ENCODE measurements at regions not wholly inside any gene's neighbourhood (a gene's known extent, or its start where the extent isn't known, plus 50 kb on each side); places are given as distances from the start of the nearest gene placed in this dataset.
A peak's percentile ranks its signal among the peaks of the same experiment; 100 is the strongest.
"Not testable (repeated sequence)": the region's sequence is repeated elsewhere in the genome, so short reads cannot be mapped to it uniquely, and the experiment has no call there.

DNA sequence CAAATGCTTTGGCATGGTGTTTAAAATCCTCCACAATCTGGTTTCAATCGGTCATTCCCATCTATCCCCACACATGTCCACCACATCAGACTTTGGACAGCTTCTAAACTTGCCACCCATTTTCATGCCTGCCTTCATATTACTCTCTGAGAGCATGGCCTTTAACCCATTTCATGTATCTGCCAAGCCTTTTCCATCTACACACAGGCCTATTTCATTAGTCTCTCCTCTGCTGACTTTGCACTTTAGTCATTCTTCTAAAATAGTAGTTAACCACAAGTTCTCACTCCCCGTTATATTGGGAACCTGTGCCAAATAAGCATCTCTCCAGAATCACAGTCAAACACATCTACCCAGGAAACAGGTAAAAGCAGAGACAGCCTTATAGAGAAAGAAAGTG is 142.2 kb downstream of the MZT1 start:
- DNase-seq (ENCODE audit: low read depth), result no peak

DNA sequence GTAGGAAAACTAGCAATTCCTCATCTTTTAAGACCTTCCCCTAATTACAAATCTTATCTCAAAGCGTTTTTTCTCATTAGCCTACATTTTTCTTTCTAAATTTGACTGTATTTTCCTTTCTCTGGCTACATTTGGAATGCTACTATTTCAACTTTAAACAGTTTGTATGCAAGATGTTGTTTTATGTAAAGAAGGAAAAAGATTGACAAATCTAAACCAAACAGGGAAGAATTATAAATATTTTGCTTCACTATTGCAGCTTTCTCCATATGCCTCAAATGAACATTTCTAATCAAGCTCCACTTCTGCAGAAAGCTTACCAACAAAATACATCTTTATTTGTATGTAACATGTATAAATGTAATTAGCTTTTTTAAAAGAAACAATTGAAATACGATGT is 156.2 kb downstream of the MZT1 start:
- no peak for DNase-seq (ENCODE audit: low read depth)

DNA sequence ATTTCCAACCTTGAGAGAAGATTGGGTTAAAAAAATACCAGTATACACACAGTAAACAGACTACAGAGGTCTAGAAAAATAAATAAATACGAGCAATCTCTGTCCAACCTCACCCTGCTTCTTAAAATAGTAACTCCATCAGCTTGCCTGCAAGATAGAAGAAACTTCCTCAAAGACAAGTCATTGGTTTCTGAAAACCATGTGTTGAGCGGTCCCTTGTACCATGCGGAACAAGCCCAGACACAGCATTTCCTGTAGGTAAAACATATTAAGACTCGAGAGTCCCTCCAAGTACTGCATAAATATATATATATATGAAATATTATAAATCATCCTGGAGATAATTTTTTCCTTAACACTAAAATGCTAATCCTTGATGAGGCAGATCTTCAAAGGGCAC is 157.4 kb downstream of the MZT1 start:
- DNase-seq (ENCODE audit: low read depth), result no peak

DNA sequence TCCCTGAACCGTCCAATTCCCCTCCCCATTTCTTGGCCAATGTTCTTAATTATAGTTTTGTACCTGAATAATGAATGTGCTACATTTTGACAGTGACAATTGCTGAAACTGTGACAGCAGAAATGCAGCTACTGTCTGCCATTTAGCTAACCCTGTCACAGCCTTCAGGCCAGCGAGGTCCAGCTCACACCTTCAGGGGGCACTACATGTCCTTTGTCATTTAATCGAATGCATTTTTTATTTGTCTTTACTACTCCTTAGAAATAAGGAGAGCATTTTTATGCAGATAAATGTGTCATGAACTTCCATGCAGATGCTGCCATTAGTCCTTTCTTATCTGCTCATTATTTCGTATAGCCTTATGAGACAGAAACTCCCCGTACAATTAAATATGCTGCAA is 159.9 kb downstream of the MZT1 start:
- DNase-seq (ENCODE audit: low read depth), result no peak

DNA sequence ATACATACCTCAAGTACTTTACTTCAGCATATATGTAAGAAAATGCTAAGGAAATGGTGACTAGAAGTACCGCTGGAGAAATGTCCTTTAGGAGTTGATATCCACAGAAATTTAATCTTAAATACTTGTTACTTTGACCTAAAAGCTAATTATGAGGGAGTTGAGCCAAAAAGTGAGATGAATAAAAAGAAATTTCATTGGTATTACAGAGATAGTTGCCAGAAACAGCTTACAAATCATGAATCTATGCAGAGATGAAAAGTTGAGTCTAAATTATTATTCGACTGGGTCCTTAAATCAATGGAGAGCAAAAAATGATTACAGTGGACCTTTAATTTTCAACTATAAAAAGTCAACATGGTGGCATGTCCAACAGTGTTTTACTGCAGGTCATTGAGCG is 160.9 kb downstream of the MZT1 start:
- DNase-seq (ENCODE audit: low read depth), result no peak

DNA sequence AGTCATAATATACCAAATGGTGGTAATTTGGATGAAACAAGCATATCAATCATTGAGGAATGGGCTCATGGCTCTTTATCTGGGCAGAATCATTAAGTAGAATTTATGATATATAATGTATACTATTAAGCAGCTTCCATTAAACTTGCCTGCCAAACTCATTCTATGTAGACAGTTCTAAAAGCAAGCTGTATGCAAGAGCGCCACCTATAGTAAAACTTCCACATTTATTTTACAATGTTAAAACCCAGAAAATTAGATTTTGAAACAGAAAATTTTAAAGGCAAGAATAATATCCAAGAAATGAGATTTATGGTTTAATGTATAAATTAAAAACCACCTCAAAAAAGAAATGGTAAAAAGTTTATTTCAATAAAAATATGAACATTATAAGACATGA is 161.5 kb downstream of the MZT1 start:
- peak; percentile 8 for DNase-seq (ENCODE audit: low read depth)

DNA sequence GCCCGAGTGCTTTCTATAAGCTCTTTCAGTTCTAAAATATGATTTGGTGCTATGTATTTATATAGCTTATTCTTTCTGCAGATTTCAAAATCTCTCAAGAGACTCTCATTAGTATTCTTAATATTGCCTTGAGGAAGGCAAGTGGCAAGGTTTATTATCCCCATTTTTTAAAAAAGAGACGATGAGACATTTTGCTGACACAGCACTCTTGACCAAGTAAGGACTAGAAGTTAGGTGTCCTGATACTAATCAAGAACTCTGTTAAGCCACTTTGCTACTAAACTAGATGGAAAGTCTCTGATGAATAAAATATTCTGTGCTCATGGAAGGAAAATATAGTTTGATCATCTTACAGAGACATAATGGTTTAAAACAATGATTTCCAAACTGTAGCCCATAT is 164.7 kb downstream of the MZT1 start:
- no peak for DNase-seq (ENCODE audit: low read depth)

DNA sequence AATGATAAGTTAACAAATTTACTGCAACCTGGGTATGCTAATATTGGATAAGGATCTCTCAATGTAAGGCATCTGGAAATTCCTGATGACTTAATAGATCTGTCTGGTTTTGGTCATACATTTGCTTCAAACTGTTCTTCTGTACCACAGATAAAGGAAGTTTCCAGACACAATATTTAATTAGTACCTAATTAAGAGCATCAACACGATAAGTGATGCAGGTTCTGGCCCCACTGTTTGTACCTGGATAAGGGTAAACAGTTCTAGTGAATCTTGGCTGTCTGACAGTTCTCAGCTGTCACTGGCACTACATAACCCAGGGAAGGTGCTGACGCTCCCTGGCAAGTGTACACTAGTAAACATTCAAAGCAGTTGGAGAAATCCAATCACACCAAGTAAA is 165.6 kb downstream of the MZT1 start:
- DNase-seq (ENCODE audit: low read depth), result no peak

DNA sequence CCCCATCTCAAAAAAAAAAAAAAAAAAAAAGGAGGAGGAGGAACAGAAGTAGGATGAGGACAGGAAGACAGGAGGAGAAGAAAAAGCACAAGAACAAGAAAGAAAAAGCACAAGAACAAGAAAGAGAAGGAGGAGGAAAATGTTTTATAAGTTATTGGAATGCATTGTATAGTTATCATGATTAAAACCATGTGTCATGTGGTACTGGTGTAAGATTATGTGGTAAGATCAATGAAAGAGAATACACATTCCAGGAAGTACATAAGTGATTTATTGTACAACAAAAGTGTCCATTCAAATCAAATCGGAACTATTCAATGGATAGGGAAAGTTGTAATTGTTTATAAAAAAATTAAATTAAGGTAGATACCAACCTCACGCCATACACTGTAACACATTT is 167.7 kb downstream of the MZT1 start:
- DNase-seq (ENCODE audit: low read depth), result no peak

DNA sequence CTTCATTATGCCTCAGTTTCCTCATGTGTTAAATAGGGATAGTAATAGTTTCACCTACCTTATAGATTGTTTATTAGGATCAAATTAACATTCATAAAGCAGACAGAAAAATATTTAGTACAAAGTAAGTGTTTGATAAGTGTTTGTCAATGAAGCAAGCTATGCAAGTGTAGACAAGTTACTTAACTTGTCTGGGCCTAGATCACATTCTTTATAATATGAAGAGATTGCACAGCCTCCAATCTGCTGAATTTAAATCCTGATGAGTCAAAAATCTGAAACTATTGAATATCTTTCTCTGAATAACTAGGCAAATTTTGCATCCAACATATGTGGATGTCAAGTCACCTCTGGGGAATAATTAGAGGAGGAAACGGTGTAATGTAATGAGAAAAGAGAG is 170.5 kb downstream of the MZT1 start:
- DNase-seq (ENCODE audit: low read depth), result no peak

DNA sequence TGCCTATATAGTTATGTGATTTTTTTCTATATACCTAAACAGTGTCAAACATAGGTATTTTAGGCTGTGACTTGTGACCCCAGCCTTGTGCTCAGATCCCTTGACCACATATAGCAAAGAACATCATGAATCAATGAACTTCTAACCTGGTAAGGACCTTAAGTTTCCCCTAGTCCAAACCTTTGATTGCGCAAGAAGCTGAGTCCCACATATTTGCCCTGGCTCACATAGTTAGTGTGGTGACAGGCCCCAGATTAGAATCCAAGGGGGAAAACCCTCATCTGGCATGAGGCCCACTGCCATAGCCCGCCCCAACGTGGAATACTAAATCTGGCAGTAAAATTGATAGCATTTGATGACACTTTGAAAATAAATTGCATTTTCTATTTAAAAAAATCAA is 171.8 kb downstream of the MZT1 start:
- no peak for DNase-seq (ENCODE audit: low read depth)

DNA sequence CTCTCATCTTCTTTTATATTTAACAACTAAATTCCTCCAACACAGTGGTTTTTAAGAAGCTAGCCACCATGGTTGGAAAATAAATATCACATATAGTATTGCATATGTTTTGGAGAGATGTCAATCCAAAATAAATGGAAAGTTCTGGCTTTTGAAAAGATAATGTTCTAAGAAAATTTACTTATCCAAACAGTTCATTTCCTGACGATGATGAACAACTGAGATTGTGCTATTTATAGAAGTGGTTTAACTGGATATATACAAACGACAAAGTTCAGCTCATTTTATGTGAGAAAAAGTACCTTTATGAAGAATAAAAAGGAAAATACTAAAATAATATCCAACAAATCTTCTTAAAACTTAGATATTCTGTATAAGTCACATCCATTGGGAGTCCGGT is 174.7 kb downstream of the MZT1 start:
- DNase-seq (ENCODE audit: low read depth), result no peak

DNA sequence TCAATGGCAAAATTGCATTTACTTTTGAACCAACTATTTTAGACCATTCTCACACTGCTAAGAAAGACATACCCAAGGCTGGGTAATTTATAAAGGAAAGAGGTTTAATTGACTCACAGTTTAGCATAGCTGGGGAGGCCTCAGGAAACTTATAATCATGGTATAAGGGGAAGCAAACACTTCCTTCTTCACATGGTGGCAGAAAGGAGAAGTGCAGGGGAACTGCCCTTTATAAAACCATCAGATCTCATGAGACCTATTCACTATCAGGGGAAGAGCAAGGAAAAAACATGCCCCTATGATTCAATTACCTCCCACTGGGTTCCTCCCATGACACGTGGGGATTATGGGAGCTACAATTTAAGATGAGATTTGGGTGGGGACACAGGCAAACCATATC is 181.5 kb downstream of the MZT1 start:
- not testable (repeated sequence) for DNase-seq (ENCODE audit: low read depth)

DNA sequence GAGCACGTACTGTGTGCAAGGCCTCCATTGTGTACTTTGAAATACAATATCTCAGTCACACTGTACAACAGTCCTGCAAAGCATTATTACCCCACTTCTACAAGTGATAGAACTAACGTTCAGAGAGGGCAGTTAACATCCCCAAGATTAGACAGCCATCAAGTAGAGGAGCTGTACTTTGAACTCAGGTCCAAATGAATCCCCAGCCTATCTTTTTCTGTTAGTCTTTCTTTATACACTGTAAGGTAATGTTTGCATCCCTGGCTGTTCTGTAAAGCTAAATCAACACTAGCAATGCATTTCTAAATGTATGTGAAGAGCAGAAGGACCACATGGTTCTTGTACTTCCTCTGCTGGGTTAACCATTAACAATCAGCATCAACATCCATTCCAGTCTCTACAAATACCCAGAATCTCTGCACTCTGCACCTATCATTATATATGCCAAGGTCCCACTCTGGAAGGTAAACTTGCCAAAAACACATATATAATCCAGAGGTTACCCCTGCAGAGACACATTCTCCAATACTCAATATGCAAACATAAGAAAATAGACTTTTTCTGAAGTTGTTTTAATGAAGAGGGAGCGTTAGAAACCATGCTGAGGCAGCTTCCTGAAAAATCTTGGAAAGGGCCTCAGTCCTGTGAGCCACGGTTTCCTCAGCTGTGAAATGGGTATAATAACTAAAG is 182.3 kb downstream of the MZT1 start:
- no peak for DNase-seq (ENCODE audit: low read depth)

DNA sequence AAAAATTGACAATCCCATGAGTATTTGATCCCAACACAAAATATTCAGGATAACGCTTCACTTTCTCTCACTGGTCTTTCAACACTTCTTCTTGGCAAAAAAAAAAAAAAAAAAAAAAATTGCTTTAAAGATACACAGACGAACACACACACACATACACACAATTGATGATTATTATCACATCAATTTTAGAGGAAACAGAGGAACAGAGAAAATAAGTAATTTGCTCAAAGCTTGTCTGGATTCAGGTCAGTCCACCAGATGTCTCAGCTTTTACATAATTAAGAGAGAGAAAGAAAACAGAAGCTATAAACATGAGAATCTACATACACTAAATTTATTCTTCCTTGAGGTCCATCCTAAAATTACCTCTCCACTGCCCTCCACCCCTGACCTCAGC is 183.4 kb downstream of the MZT1 start:
- no peak for DNase-seq (ENCODE audit: low read depth)

DNA sequence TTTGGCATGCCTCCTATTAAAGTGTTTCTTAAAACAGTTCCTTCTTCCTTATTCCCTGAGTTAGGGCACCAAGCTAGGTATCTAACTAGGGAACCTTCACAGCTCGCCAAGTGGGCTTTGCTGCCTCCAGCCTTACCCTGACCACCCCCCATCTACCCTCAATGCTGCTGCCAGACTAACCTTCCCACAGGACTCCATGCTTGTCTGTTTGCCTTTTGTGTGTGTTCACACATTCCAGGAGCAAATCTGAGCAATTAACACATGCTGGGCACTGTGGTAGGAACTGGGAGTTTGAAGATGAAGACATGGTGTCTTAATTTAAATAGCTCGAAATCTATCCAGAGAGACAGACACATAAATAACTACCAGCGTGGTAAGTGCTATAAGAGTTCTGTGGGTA is 185.2 kb downstream of the MZT1 start:
- no peak for DNase-seq (ENCODE audit: low read depth)

DNA sequence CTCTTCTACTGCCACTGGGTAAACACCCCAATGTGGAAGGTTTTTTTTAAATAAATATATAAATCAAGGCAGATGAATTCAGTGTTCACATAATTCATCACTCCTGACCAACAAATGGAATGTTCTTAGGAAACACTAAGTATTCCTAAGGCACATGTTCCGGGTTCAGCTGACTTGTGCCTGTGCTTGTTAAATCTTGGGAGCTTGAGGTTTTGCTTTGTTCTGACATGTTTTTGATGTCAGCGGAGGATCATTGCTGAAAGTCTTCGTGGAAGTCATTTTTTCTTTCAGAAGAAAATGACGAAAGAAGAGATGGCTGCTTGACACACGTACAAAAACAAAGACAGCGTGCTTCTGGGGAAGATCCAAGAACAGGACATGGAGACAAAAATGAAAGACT is 185.8 kb downstream of the MZT1 start:
- DNase-seq (ENCODE audit: low read depth), result no peak

DNA sequence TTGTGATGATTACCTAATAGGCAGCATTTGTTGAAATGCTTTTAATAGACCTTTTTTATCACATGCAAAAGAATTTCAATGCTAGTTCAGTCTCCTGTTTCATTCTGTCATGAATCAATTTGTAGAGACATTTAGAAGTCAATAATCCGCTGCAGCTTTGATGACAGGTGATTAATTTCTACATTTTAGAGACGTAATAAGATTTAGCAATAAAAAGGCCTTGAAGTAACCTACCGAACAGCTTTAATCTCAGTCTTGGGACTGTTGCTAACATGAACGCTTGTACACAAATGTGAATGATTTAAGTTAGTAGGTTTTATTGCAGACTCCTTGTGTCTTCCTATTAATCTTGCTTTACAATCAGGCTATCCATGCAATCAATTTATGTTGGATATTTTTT is 186.5 kb downstream of the MZT1 start:
- DNase-seq (ENCODE audit: low read depth), result no peak

DNA sequence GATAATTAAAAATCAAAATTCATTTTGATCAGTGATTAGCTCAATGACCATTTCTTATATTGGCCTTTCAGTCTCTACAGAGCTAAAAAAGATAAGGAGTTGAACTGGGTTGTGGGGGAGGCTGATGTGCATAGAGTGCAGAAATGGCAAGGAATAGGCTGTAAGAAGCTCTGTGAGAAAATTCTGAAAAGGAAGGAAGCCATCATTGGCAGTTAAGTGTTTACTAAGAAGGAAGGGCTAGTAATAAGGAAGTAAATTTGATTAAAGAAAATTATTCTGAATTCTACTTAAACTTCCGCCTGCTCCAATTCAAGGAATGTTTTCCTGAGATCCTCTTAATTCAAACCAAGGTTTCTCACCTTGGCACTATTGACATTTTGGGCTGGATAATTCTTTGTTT is 187.5 kb downstream of the MZT1 start:
- no peak for DNase-seq (ENCODE audit: low read depth)

DNA sequence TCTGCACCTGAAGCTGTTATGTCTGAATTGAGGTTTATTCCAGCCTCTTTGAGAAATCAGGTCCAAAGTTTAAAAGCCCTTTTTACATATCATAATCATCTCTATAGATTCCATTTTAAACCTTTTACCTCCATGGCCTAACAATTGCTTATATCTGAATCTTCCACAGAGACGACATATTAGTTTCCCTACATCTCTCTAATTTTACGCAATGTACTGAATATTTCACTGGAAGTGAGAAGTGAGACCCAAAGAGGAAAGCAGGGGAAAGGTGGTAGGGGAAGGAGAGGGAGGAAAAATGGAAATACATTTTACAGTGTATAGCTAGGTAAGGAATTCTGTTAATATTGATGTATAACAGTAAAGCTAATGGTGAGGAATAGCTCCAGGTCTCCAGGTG is 189.6 kb downstream of the MZT1 start:
- DNase-seq (ENCODE audit: low read depth), result no peak

DNA sequence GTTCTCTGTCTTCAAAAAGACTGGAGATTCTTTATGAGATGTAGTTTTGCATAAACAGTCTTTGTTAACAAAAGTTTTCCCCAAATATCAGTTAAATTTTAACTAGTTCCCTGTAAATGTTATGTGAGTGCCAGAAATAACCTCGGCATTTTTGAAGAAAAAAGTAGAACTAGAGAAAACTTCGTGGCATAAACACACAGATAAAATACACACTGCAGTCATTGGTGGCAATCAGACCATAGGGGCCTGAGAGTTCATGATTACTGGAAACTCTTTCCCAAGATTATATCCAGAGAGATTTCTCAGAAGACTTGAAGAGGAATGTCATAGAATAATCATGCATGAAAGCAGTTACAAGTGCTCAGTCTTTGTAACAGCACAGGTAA is 190.0 kb downstream of the MZT1 start:
- DNase-seq (ENCODE audit: low read depth), result no peak

DNA sequence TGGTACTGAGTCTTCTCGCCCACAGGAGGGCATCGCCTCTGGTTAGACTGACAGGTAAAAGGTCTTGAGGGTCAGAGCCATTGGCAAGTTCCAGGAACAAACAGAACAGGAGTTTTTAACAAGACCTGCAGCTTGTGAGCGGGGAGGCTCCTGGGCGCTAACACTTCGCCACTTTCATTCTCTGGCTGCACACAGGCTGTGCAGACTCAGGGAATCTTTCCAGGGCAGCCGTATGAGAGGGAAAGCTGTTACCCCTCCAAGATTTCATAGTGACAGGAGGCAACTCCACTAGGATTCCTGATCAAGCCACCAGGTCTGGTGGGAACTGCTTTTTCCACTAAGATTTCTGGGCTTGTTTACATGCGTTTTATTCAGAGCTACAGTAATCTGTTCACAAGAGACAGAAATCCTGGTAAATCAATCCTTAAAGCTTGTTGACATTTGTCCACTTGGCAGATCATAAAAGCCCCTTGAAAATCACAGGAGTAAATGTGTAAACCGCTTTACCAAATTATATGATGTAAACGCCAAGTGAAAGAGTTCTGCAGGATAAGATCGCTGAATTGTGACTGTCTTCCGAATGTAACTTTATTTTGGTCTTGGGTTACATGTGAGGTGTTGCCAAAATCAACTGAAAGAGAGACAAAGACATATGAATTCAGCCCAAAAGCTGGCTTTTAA is 190.6 kb downstream of the MZT1 start:
- no peak for DNase-seq (ENCODE audit: low read depth)

DNA sequence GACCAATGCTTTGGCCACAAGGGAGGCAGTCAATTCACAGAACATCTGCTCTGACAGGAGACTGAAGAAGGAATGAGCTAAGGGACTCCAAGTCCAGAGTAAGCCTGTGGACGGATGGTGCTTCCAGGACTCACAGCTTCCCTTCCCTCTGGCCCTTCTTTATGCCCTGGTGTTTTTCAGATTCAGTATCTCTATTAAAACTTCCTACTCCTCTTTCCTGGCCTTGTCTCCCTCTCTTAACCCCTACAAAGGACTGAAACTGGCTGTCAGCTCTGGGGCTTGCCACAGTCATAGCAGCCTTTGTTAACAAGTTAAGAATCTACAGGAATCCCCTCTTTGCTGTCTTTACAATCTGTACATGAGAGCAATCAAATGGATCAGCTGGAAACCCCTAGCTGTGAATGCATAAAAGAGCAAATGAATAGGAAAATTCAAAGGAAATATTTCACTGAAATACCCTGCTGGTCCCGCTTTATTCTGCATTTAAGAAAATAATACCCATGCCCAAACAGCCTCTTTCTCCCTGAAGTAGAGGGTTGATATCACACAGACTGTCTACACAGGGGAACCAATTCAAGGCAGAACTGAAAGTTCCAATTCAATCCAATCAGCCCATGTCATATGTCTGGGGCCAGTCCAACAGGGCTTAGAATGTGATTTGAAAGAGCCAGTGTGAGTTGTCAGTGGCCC is 192.3 kb downstream of the MZT1 start:
- no peak for DNase-seq (ENCODE audit: low read depth)

DNA sequence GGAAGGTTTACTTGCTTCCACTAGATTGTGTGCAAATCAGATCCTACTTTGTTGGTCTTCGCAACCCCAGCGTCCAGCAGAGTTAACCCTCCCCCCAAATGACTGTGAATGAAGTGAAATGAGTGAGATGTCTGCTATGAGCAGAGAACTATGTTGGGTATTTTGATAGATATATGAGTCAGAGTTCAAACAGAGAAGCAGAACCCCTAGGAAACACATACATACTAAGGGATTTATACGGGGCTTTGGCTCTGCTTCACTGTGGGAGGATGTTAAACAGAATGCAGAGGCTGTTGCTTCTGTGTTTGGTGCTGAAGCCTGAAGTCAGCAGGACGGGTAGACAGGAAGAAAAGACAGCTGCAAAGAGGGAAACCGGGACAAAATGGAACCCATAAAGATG is 197.0 kb downstream of the MZT1 start:
- no peak for DNase-seq (ENCODE audit: low read depth)

All from fibroblast of the conjunctiva (primary cell).